ENCODE measurements at regions not wholly inside any gene's neighbourhood (a gene's known extent, or its start where the extent isn't known, plus 50 kb on each side); places are given as distances from the start of the nearest gene placed in this dataset.

DNA sequence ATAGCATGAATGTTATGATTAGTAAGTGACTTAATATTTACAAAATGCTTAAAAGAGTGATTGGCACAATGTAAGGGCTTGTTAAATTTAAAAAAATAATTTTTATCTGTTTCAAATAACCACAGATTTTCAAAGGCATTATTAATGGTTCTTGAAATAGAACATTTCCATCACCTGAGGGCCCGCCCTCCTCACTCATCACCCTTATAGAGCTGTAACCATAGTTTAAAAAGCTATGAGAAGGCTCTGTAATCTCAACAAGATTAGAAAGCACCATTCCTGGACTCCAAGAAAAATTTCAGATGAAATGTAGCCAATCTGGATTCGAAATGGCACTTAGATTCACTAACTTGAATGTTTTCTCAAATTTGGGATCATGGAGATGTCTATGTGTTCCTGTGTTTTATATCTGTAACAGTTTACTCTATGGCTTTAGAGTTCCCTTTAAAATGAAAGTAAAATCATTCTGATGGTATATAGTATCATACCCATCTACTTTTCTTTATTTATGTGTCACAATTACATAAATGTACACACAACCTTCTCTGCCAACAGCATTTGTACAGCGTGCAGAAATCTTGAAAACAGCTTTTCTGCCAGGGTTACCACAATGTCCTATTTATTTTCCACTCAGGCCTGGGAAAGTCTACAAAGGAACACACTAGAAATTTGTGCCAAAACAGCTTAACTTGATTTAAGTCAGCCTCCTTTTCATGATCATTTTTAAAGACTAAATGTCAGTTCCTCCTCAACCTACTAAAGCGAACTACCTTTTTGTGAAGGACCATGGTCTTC, 207.7 kb downstream of the TBX18 start:
- Mint-ChIP-seq H3K36me3 (no peaks in the 10 kb centered on the region), H3K9me3 (ENCODE audit: low read depth) (peaks cover 3% of the 10 kb centered on the region), H3K27ac (no peak overlapping the region), H3K4me1 (ENCODE audit: low read depth) (no peaks in the 10 kb centered on the region), H3K4me3 (no peak overlapping the region), H3K27me3 (peaks cover 4% of the 10 kb centered on the region)

DNA sequence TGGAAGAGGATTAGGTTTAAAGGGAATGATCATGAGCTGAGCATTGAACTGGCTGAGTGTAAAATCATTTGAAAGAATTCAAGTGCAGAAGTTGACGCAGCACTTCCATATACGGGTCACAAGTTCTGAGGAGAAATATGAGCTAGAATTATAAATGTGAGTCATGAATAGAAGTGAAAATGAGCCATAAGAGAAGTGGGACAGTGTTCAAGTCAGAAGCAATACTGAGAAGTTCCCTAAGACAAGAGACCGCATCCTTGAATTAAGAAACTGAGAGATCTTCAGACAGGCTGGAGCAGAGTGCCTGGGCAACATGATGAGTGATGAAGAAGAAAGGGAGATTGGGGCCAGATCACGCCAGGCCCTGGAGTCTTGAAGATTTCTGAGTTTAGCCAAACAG, 209.7 kb downstream of the TBX18 start:
- no peak overlapping the region for H3K27ac Mint-ChIP-seq
- no peaks in the 10 kb centered on the region for H3K4me1 Mint-ChIP-seq (ENCODE audit: low read depth)
- no peaks in the 10 kb centered on the region for H3K36me3 Mint-ChIP-seq
- H3K4me3 Mint-ChIP-seq: no peak overlapping the region
- peaks cover 3% of the 10 kb centered on the region for H3K9me3 Mint-ChIP-seq (ENCODE audit: low read depth)
- H3K27me3 Mint-ChIP-seq: peaks cover 4% of the 10 kb centered on the region

DNA sequence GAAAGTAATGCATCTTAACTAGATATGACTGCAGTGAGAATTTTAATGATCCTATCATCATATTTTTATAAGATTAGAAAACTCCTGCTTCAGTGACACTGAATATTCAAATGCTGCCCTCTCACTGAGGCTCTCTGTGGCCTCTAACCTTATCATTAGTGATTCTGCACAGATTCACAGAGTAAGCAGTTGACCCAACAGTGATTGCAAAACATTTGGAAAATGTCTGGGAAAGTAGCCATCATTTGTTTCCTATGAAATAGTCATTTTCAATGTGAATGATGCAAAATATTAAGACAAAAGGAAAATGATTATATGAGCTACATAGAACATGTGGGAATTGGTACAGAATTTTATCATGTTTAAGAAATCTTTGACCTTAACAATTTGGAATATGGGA, 210.3 kb downstream of the TBX18 start:
- Mint-ChIP-seq H3K4me3 (no peak overlapping the region), H3K27me3 (peaks cover 2% of the 10 kb centered on the region), H3K4me1 (ENCODE audit: low read depth) (no peaks in the 10 kb centered on the region), H3K27ac (no peak overlapping the region), H3K36me3 (no peaks in the 10 kb centered on the region), H3K9me3 (ENCODE audit: low read depth) (peaks cover 3% of the 10 kb centered on the region)

DNA sequence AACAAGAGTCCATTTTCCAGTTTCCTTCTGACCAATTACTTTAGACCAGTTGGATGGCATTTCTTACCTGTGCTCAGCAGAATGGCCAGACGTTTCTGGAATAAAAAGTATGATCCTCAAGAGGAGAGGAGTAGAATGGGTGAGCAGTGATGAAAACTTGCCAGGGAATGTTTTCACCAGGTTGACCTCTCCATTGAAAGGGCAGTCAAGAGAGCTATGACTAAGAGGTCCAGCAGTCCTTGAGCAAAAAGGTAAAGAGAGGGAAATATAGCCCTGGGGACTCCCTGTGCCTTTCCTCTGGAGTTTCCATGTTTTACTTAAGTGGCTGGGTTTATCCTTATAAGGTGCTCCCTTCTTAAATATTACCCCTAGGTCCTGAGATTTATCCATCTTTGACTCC, 210.9 kb downstream of the TBX18 start:
- no peak overlapping the region for H3K4me3 Mint-ChIP-seq

GRCh38 chr6:84551797-84552196, 212.6 kb downstream of the TBX18 start:
- Mint-ChIP-seq H3K4me1 (ENCODE audit: low read depth) (no peaks in the 10 kb centered on the region), H3K36me3 (no peaks in the 10 kb centered on the region), H3K27ac (no peak overlapping the region)

More for the DNA sequence above, 210.9 kb downstream of the TBX18 start:
- H3K27ac Mint-ChIP-seq: no peak overlapping the region
- no peaks in the 10 kb centered on the region for H3K4me1 Mint-ChIP-seq (ENCODE audit: low read depth)
- no peaks in the 10 kb centered on the region for H3K36me3 Mint-ChIP-seq
- H3K27me3 Mint-ChIP-seq: peaks cover 2% of the 10 kb centered on the region
- peaks cover 3% of the 10 kb centered on the region for H3K9me3 Mint-ChIP-seq (ENCODE audit: low read depth)

DNA sequence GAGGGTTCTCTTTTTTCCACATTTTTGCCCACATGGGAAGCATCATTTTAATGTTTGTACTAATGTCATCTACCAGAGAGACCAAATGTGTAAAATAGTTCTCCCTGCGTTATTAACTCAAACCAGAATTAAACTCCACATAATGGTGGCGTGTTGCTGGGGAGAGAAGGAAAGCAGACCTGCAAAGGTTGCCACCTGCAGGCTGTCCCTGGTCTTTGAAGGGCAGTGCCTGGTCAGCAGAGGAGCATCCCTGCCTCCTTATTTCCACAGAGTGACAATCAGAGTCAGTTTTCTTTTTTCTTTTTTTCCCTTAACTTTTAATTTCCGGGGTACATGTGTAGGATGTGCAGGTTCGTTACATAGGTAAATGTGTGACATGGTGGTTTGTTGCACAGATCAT, 214.5 kb downstream of the TBX18 start:
- Mint-ChIP-seq H3K27ac (no peak overlapping the region), H3K4me3 (no peak overlapping the region), H3K27me3 (no peaks in the 10 kb centered on the region), H3K36me3 (no peaks in the 10 kb centered on the region), H3K4me1 (ENCODE audit: low read depth) (no peaks in the 10 kb centered on the region), H3K9me3 (ENCODE audit: low read depth) (peaks cover 5% of the 10 kb centered on the region)

More at GRCh38 chr6:84551797-84552196, 212.6 kb downstream of the TBX18 start:
- H3K4me3 Mint-ChIP-seq: no peak overlapping the region
- H3K9me3 Mint-ChIP-seq (ENCODE audit: low read depth): peaks cover 7% of the 10 kb centered on the region
- H3K27me3 Mint-ChIP-seq: peaks cover 2% of the 10 kb centered on the region

- H3K27me3 Mint-ChIP-seq: no peaks in the 10 kb centered on the region
- no peak overlapping the region for H3K27ac Mint-ChIP-seq
- H3K9me3 Mint-ChIP-seq (ENCODE audit: low read depth): peaks cover 5% of the 10 kb centered on the region
- H3K4me1 Mint-ChIP-seq (ENCODE audit: low read depth): no peaks in the 10 kb centered on the region
- H3K36me3 Mint-ChIP-seq: no peaks in the 10 kb centered on the region
- no peak overlapping the region for H3K4me3 Mint-ChIP-seq
Measured at GRCh38 chr6:84547341-84547801, 217.0 kb downstream of the TBX18 start.

- Mint-ChIP-seq H3K4me3 (no peak overlapping the region), H3K9me3 (ENCODE audit: low read depth) (peaks cover 5% of the 10 kb centered on the region), H3K27me3 (no peaks in the 10 kb centered on the region), H3K4me1 (ENCODE audit: low read depth) (no peaks in the 10 kb centered on the region), H3K36me3 (no peaks in the 10 kb centered on the region), H3K27ac (no peak overlapping the region)
Measured at GRCh38 chr6:84546427-84546914, 217.9 kb downstream of the TBX18 start.

DNA sequence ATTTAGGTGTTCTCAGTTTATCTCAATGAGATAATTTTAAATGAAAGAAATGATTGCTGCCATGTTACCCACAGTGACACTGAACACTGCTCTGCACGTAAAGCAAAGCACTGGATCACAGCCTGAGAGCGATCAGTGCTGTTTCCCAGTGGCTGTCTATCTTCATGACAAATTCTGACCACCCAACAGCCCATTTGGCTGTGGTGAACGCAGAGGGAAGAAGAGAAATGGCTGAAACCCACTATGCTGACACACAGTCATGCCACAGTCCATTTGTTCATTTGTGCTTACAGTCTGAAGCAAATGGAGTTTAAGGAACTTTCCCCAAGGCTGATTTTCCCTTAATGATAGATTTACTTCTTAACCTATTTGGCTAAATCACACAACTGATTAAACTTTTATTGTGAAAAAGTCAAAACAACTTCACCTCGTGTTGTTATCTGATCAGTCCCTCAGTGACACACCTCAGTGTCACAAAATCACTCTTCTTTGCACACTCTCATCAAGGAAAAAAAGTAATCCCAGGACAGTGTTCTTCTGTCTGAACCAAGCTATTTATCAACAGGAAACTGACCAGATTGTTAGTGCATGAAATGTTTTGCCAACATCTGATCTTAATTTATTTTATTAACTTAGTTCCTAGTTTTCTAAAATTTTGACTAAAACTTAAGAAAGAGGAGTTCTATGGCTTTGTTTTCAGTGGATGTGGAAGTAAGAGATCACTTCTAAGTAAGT, 225.1 kb downstream of the TBX18 start:
- peaks cover 6% of the 10 kb centered on the region for H3K9me3 Mint-ChIP-seq (ENCODE audit: low read depth)
- H3K27ac Mint-ChIP-seq: no peak overlapping the region
- no peak overlapping the region for H3K4me3 Mint-ChIP-seq
- no peaks in the 10 kb centered on the region for H3K36me3 Mint-ChIP-seq
- no peaks in the 10 kb centered on the region for H3K4me1 Mint-ChIP-seq (ENCODE audit: low read depth)
- H3K27me3 Mint-ChIP-seq: no peaks in the 10 kb centered on the region

- Mint-ChIP-seq H3K27me3 (no peaks in the 10 kb centered on the region), H3K27ac (no peak overlapping the region), H3K36me3 (no peaks in the 10 kb centered on the region), H3K4me3 (no peak overlapping the region), H3K4me1 (ENCODE audit: low read depth) (no peaks in the 10 kb centered on the region), H3K9me3 (ENCODE audit: low read depth) (peaks cover 6% of the 10 kb centered on the region)
Measured at GRCh38 chr6:84536885-84537638, 227.3 kb downstream of the TBX18 start.

DNA sequence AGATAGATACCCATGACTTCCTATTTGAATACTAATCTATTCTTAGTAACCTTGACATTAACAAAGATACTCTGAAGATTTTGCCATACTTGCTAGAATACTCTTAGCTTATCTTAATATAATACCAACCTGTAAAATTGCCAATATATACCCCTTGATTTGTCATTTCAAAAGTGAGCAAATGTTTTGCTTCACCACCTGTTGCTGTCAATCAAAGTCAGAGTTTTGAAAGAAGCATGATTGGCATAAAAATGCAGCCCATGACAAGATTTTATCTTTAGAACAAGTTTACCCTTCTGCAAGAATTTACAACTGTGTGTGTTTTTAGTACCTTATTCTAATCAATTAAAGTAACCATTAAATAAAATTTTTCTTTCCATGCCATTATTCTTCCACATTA, 236.2 kb downstream of the TBX18 start:
- Mint-ChIP-seq H3K4me1 (ENCODE audit: low read depth) (no peaks in the 10 kb centered on the region), H3K4me3 (no peak overlapping the region), H3K27me3 (no peaks in the 10 kb centered on the region), H3K36me3 (no peaks in the 10 kb centered on the region), H3K27ac (no peak overlapping the region), H3K9me3 (ENCODE audit: low read depth) (no peaks in the 10 kb centered on the region)

- Mint-ChIP-seq H3K27me3 (no peaks in the 10 kb centered on the region), H3K27ac (no peak overlapping the region), H3K4me1 (ENCODE audit: low read depth) (no peaks in the 10 kb centered on the region), H3K36me3 (no peaks in the 10 kb centered on the region), H3K9me3 (ENCODE audit: low read depth) (peaks cover 3% of the 10 kb centered on the region), H3K4me3 (no peak overlapping the region)
Measured at GRCh38 chr6:84526631-84527030, 237.8 kb downstream of the TBX18 start.

GRCh38 chr6:84525907-84526306, 238.5 kb downstream of the TBX18 start:
- Mint-ChIP-seq H3K4me1 (ENCODE audit: low read depth) (no peaks in the 10 kb centered on the region), H3K27me3 (no peaks in the 10 kb centered on the region), H3K4me3 (no peak overlapping the region), H3K9me3 (ENCODE audit: low read depth) (peaks cover 3% of the 10 kb centered on the region), H3K36me3 (no peaks in the 10 kb centered on the region), H3K27ac (no peak overlapping the region)

- Mint-ChIP-seq H3K4me3 (no peak overlapping the region), H3K27me3 (no peaks in the 10 kb centered on the region), H3K9me3 (ENCODE audit: low read depth) (peaks cover 3% of the 10 kb centered on the region), H3K4me1 (ENCODE audit: low read depth) (no peaks in the 10 kb centered on the region), H3K36me3 (no peaks in the 10 kb centered on the region), H3K27ac (no peak overlapping the region)
Measured at GRCh38 chr6:84524636-84525035, 239.8 kb downstream of the TBX18 start.

GRCh38 chr6:84522135-84522549, 242.3 kb downstream of the TBX18 start:
- Mint-ChIP-seq H3K9me3 (ENCODE audit: low read depth) (peaks cover 3% of the 10 kb centered on the region), H3K36me3 (no peaks in the 10 kb centered on the region), H3K4me1 (ENCODE audit: low read depth) (no peaks in the 10 kb centered on the region), H3K4me3 (no peak overlapping the region), H3K27me3 (peaks cover 3% of the 10 kb centered on the region), H3K27ac (no peak overlapping the region)
